Ramos (cell line): ENCODE measurements at regions not wholly inside any gene's neighbourhood (a gene's known extent, or its start where the extent isn't known, plus 50 kb on each side); places are given as distances from the start of the nearest gene placed in this dataset.
"Not testable (repeated sequence)": the region's sequence is repeated elsewhere in the genome, so short reads cannot be mapped to it uniquely, and the experiment has no call there.

ENCODE experiments used
- in situ Hi-C: fragments of 300-500 bp; cut with MboI; formaldehyde crosslinking; loops from one replicate; pipeline ENCODE4 v1.14.3; 2022; ENCODE audit warnings: low sequenced_read_pairs; ENCODE audit not compliant: unreplicated experiment

- in situ Hi-C loops: loop anchor here (10.0 kb wide), 1 partner anchor 308 kb away; no protein-coding TSS in a partner anchor
Measured at GRCh38 chr17:64732336-64733006, 70.4 kb upstream of the SMURF2 start.

- in situ Hi-C loops: loop anchor here (10.0 kb wide), 1 partner anchor 305 kb away; no protein-coding TSS in a partner anchor
Measured at GRCh38 chr17:64730023-64730422, 67.9 kb upstream of the SMURF2 start.

GRCh38 chr17:64729201-64729600 lies 67.1 kb upstream of the SMURF2 start:
- in situ Hi-C loops: no loop called here

GRCh38 chr17:64728041-64728695 lies 66.1 kb upstream of the SMURF2 start:
- in situ Hi-C loops: no loop called here

GRCh38 chr17:64726025-64726424 lies 63.9 kb upstream of the SMURF2 start:
- in situ Hi-C loops: not testable (repeated sequence)

- in situ Hi-C loops: not testable (repeated sequence)
Measured at GRCh38 chr17:64724246-64724645, 62.1 kb upstream of the SMURF2 start.

- in situ Hi-C loops: no loop called here
Measured at GRCh38 chr17:64723781-64724180, 61.7 kb upstream of the SMURF2 start.

GRCh38 chr17:64721556-64721955 lies 59.4 kb upstream of the SMURF2 start:
- in situ Hi-C loops: not testable (repeated sequence)

- in situ Hi-C loops: not testable (repeated sequence)
Measured at GRCh38 chr17:64720253-64720652, 58.1 kb upstream of the SMURF2 start.

GRCh38 chr17:64719517-64719916 lies 57.4 kb upstream of the SMURF2 start:
- in situ Hi-C loops: not testable (repeated sequence)

GRCh38 chr17:64718816-64719215 lies 56.7 kb upstream of the SMURF2 start:
- in situ Hi-C loops: not testable (repeated sequence)

- in situ Hi-C loops: no loop called here
Measured at GRCh38 chr17:64718058-64718457, 56.0 kb upstream of the SMURF2 start.

GRCh38 chr17:64716496-64716895 lies 54.4 kb upstream of the SMURF2 start:
- in situ Hi-C loops: not testable (repeated sequence)

- in situ Hi-C loops: not testable (repeated sequence)
Measured at GRCh38 chr17:64713786-64714185, 51.7 kb upstream of the SMURF2 start.

- in situ Hi-C loops: not testable (repeated sequence)
Measured at GRCh38 chr17:64712557-64713351, 50.6 kb upstream of the SMURF2 start.
